Neutrophil (primary cell): ENCODE measurements at regions not wholly inside any gene's neighbourhood (a gene's known extent, or its start where the extent isn't known, plus 50 kb on each side); places are given as distances from the start of the nearest gene placed in this dataset.

Experiments
- H3K27ac ChIP-seq: fragments of 200-600 bp; sonication (generic); 2 replicates; pipeline ENCODE4 v1.5.1; 2016; ENCODE audit warnings: mild to moderate bottlenecking, moderate library complexity
- H3K27me3 ChIP-seq: fragments of 200-600 bp; sonication (generic); 2 replicates; pipeline ENCODE4 v1.6.0; 2016; ENCODE audit warnings: mild to moderate bottlenecking
- H3K36me3 ChIP-seq: fragments of 200-600 bp; sonication (generic); 2 replicates; pipeline ENCODE4 v1.5.1; 2017
- H3K4me1 ChIP-seq, 2 experiments: fragments of 200-600 bp in 1 of 2; sonication (generic) in 1 of 2; 1 replicate in 1 of 2; 2 replicates in 1 of 2; pipeline versions ENCODE4 v1.5.1 to v1.6.1; 2013 to 2016; ENCODE audit warnings: low read depth in 1 of 2, low read length in 1 of 2, mild to moderate bottlenecking in 1 of 2, moderate library complexity in 1 of 2; ENCODE audit not compliant: control insufficient read depth in 1 of 2, insufficient read depth in 1 of 2
- H3K4me3 ChIP-seq, 2 experiments: fragments of 200-600 bp in 1 of 2; sonication (generic) in 1 of 2; 1 replicate in 1 of 2; 2 replicates in 1 of 2; pipeline ENCODE4 v1.5.1; 2013 to 2016; ENCODE audit warnings: low read depth in 1 of 2, low read length in 1 of 2, mild to moderate bottlenecking in 1 of 2, moderate library complexity in 1 of 2
- H3K9me3 ChIP-seq: fragments of 200-600 bp; sonication (generic); 2 replicates; pipeline ENCODE4 v1.5.1; 2016
- CTCF ChIP-seq: fragments of 200-600 bp; sonication (generic); IDR thresholded peaks from 2 replicates; pipeline ENCODE4 v1.5.1; 2016; ENCODE audit warnings: antibody characterized with exemption

- H3K27ac ChIP-seq = no peak overlapping the region
- no peaks in the 10 kb centered on the region for H3K27me3 ChIP-seq
- H3K4me1 ChIP-seq = no peaks in the 10 kb centered on the region
- no peaks in the 10 kb centered on the region for H3K9me3 ChIP-seq
- no peaks in the 10 kb centered on the region for H3K36me3 ChIP-seq
- TF ChIP-seq CTCF = no peak
- H3K4me3 ChIP-seq = no peak overlapping the region
Observed at GRCh38 chr1:221263831-221264767, 384.9 kb downstream of the HLX start.

DNA sequence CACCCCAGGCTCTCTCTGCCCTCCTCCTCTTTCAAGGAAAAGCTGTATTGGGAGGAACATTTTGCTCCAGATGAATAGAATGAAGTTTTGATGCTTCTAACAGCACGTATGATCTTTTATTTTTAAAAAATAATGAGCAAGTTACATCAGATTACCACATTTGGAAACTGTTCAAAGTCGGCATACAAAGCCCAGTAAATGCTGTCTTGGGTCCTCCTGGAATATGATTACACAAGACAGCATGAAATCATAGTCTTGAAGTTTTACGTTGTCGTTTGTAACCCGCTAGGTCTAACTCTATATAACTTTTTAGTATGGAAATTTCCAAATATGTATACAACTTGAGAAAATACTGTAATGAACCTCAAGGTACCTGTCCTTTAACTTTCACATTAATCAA is 385.6 kb downstream of the HLX start:
- H3K27ac ChIP-seq = no peak overlapping the region
- H3K27me3 ChIP-seq = no peaks in the 10 kb centered on the region
- no peaks in the 10 kb centered on the region for H3K4me1 ChIP-seq
- no peak overlapping the region for H3K4me3 ChIP-seq
- H3K36me3 ChIP-seq = no peaks in the 10 kb centered on the region
- TF ChIP-seq CTCF = no peak
- H3K9me3 ChIP-seq = no peaks in the 10 kb centered on the region

GRCh38 chr1:221268295-221268694 is 389.1 kb downstream of the HLX start:
- no peaks in the 10 kb centered on the region for H3K36me3 ChIP-seq
- H3K4me3 ChIP-seq = no peak overlapping the region
- no peaks in the 10 kb centered on the region for H3K4me1 ChIP-seq
- no peaks in the 10 kb centered on the region for H3K9me3 ChIP-seq
- no peaks in the 10 kb centered on the region for H3K27me3 ChIP-seq
- H3K27ac ChIP-seq = no peak overlapping the region
- TF ChIP-seq CTCF = no peak

DNA sequence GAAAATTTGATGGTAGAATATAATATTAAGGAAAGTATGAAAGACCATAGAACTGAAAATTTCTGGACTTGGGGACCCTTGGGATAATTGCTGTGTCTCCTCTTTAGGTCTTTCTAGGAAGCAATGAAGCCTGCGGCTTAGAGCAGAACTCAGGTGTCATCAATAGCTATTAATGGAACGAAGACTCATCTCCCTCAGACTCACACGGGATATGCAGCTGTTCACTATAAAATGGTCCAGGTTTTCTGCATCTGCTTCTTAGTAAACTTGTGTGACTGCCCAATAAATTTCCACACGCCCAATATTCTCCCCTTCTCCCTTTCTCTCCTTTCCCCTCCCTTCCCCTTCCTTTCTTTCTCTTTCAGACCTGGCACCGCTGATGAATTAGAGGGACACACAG is 392.5 kb downstream of the HLX start:
- no peak overlapping the region for H3K27ac ChIP-seq
- H3K36me3 ChIP-seq = no peaks in the 10 kb centered on the region
- H3K4me1 ChIP-seq = no peaks in the 10 kb centered on the region
- no peaks in the 10 kb centered on the region for H3K27me3 ChIP-seq
- no peak overlapping the region for H3K4me3 ChIP-seq
- no peak for TF ChIP-seq CTCF
- H3K9me3 ChIP-seq = no peaks in the 10 kb centered on the region

- no peak overlapping the region for H3K27ac ChIP-seq
- TF ChIP-seq CTCF = no peak
Observed at GRCh38 chr1:221272940-221273339, 393.7 kb downstream of the HLX start.

More at GRCh38 chr1:221272940-221273339, 393.7 kb downstream of the HLX start:
- Histone ChIP-seq H3K9me3 (no peaks in the 10 kb centered on the region), H3K4me3 (no peak overlapping the region), H3K27me3 (no peaks in the 10 kb centered on the region), H3K36me3 (no peaks in the 10 kb centered on the region), H3K4me1 (no peaks in the 10 kb centered on the region)
